HG02610 (cell line): ENCODE measurements at regions not wholly inside any gene's neighbourhood (a gene's known extent, or its start where the extent isn't known, plus 50 kb on each side); places are given as distances from the start of the nearest gene placed in this dataset.

ENCODE experiments used
- ATAC-seq: cut with Tn5 transposase; IDR thresholded peaks from one replicate; pipeline ENCODE4 v1.9.1; 2021; ENCODE audit warnings: mild to moderate bottlenecking, moderate library complexity; ENCODE audit not compliant: unreplicated experiment

DNA sequence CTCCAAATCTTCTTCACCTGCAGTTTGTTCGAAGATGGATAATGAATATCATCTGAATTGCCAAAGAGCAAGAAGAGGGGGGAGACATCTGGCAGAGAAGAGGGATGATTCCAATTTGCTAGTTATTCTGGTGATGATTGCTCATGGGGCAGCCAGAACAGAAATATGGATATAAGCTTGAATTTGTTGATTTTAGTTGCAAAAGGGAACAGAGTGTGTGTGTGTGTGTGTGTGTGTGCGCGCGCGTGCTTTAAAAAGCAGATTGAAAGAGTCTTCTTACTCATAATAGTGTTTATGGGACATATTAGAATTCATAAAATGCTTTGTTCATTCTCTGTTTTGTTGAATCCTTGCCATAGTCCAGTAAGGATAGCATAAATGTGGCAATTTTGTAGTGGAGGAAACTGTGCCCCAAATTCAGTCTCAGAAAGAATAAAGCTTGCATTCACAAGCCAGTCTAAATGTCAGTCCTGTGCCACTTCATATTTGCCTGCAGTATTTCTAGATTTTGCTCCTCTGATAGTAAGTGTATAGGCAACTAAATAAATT is 436.3 kb upstream of the KLF4 start:
- ATAC-seq = no peak

DNA sequence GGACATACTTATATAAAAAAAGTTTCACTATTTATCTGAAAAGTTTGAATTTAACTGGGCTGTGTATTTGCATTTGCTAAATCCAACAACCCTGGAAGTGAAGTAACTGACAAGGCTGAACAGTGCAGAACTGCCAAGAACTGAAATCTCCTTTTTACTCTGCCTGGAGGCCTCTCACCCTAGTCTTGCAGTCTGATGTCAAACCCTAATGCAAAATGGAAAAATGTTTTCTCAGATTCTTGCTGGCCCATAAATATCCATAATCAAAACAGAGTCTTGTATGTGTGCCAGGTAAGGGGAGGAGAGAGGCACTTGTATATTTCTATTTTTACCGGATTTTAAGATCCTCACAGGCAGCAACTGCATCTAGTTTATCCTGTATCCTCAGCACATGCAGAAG is 432.7 kb upstream of the KLF4 start:
- no peak for ATAC-seq

DNA sequence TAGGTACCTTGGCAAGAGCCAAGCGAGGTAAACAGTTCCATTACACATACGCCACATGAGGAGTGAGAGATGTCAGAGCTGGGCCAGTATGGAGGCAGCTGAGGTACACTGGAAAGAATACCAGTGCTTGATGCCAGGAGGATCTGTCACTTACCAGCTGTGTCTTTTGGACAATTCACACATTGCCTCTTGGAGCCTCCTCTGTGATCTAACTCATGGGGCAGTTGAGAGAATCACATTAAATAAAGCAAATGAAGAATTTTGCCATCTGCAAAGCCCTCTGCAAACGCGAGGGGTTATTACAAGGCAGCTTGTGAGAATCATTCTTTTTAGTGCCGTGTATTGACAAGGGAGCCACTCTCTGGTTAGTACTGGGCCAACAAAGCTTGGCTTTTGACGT is 429.7 kb upstream of the KLF4 start:
- ATAC-seq = no peak

DNA sequence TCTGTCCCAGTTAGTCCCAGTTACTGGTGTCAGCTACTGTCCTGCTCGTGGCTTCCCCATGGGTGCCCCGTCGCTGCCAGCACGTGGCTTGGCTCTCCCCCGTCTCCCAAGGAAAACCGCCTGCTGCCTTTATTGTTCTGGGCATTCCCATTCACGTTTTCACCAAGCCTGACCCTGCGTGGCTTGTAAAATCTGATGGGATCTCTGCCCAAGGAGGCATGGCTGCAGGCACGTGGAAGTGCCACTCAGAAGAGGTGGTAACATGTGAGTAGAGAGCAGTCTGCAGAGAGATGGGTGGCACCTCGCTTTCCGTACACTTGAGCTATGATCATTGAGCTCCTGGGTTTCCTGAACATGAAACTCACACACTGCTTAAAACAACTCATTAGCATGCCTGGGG is 429.2 kb upstream of the KLF4 start:
- ATAC-seq = no peak

DNA sequence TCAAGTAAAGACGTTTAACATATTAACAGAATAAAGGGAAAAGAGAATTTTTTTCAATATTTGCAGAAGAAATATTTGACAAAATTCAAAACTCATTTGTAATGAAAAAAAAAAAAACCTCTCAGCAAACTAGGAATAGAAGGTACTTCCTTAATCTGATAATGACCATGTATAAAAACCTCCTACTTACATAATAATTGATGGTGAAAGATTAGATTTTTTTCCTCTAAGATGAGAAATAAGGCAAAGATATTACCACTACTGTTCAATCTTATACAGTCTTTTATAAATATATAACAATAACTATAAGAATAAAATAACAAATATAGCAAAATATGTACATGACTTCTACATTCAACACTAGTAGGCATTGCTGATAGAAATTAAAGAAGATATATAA is 424.6 kb upstream of the KLF4 start:
- no peak for ATAC-seq

DNA sequence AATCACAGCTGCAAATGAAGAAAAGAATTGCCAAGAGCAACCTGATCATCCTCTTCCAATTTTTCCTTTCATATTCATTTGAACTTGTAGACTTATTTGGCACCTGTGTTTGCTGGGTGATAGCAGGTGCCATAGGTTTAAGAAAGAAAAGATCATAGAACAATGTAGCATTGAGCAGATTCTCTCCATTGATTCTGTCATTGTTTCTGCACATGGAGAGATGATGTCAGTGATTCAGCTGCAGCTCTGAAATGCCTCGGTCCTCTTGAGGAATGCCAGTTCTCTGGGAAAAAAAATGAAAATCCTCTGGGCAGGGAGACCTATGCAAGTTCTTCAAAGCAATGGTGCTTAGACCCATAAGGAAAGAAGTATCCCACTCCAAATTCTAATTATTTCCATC is 418.1 kb upstream of the KLF4 start:
- ATAC-seq = no peak

DNA sequence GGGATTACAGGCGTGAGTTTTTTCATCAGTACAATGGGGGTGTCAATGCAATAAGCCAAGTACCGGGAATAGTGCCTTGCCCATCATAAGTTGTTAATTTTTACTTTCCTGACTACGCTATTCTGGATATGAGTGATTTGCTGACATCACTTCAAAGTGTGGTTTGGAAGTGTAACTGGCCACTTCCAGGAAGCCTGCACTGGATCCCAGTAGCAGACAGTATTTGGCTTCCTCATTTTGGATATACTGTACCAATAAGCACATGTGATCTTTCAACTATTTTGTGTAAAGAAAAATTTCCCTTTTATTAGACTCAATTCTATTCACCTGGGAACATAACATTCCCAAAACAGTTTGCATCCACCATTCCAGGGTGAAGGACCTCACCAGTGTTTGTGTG is 417.7 kb upstream of the KLF4 start:
- ATAC-seq = no peak

DNA sequence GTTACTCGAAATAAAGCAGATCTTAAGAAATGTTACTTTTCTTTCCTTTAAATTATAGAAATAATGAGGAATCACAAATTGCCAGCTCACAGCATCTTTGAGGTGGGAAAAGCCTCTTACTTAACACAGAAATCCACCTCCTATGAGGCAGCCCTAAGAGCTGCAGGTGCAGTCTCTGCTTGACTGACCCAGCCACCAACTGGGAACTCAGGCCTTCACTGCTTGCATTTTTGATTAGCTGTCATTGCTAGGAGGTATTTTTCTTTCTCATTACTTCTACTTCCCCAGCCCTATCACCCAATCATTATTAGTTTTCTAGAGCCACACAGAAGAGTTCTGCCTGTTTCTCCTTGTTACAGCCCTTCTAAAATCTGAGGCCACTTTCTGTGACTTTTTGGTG is 416.5 kb upstream of the KLF4 start:
- ATAC-seq = no peak

DNA sequence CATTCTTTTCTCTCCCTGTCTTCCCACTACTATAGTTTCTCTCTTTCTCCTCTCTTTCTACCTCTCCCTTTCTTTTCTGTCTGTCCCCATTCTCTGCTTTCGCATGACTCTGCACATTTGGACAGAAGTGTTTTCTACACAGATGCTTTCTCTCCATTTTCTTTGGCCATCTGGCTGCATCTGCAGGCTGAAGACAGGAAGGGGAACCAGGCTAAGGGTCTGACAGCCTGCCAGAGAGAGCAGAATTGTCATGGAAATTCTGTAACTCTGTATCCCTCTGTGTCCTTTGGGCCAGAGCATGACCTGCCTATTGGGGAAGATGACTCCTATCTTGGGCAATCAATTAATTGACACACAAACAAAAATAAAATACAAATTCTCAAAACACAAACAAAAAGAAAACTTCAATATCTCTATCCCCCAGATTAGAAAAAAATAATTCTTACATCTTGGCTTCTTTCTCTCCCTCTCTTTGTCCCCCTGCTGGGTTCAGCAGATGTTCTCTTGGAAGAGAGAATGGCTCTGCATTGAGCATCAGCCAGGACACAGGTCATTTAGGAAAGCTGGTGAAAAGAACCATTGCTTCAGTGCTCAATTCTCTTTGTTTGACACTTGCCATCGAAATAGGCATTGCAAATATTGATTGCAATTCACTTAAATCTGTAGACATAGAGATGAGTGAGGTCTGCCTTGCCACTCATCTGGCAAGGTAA is 415.9 kb upstream of the KLF4 start:
- ATAC-seq = no peak

DNA sequence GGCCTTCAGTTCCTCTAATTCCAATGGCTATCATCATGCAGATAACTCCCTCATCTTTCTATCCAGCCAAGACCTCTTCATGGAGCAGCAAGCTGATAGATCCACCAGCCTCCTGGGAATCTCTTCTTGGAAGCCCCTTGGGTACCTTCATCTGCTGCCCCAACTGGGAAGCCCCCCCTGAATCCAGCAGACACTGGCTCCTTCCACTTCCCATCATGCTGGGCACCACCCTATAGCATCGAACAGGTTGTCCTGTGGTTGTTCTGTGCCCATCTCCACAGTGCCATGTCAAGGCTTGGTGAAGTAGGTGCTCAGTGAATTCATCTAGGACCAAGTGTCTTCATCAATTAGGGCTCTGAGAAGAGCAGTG is 410.4 kb upstream of the KLF4 start:
- no peak for ATAC-seq

DNA sequence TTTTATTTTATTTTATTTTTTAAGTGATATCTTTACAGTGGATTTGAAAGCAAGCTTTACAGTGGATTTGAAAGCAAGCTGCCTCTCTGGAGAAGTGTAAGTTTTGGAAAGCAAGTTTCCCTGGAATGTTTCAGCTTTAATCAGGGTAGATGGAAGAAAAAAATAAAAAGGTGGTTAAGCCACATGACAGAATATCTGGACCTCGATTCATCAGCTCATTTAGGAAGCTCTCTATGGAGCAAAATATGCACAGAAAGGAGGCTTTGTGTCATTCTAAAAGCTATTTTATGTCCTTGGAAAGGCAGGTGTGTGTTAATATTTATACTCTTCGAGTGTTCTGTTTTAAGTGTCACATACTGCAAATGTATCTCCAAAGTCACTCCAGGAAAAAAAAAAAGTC is 409.2 kb upstream of the KLF4 start:
- ATAC-seq = no peak

DNA sequence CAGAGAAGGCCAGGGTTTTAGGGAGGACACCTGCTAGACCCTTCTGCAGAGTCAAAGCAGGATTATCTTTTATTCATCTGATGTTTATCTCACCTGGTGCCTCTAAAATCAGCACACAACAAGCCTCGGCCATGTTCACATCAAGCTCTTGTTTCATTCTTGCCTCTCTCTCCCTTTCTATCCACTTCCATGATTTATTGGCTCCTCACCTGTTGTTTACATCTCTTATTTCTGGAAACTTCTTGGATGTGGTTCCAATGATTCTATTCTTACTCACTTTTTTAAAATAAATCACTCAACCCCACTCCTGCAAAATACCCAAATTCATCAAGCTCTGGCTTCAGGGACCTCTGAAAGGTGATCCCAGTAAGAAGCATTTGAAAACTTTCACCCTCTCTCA is 407.0 kb upstream of the KLF4 start:
- ATAC-seq = no peak

DNA sequence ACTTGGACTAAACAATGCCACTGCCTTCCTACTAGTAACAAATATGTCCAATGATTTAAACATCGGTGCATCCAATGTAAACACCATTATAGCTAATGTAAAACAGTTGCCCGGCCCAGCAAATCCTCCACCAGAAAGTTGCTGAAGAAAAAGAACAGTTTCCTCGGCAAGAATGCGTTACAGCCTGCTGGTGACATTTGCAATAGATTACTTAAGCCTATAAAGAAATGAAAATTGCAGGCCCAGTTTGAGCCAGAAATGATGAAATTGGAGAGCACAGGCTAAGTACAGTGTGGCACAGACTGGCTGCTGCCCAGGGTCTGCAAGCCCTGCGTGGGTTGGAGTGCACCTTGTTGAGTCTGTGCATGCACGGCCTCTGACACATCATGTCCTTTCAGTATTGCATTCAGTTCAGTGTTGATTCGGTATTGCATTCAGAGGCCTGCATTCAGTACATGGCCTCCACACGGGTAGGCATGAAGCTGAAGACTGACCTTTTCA is 406.0 kb upstream of the KLF4 start:
- no peak for ATAC-seq

DNA sequence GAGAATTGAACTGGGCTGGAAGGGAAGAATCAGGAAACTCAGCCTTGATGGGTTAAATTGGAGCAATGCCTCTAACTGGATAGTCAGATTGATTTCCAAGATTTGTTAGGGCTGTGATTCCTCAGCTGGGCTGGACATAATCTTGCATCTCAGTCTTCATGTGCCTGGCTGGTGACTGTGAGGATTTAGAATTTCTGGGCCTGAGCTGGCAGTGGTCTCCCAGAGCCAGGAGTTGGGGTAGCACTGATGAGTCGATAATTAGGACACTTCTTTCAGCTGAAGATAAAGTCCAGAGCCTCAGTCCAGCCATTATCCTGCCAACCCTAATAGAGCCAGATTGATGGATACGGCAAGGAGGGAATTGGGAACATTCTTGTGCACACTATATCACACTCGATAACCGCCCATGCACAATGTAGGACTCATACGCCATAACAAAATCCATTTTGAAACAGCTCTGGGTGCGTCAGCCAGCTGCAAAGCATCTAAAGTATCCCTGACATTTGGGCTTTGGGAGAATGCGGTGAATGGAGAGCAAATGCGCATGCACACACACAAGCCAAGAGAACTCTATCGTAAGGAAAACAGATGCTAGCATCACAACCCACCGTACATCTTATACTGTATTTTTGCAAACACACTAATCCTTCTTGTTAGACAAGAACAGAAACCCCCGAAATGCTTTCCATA is 405.1 kb upstream of the KLF4 start:
- ATAC-seq = no peak

DNA sequence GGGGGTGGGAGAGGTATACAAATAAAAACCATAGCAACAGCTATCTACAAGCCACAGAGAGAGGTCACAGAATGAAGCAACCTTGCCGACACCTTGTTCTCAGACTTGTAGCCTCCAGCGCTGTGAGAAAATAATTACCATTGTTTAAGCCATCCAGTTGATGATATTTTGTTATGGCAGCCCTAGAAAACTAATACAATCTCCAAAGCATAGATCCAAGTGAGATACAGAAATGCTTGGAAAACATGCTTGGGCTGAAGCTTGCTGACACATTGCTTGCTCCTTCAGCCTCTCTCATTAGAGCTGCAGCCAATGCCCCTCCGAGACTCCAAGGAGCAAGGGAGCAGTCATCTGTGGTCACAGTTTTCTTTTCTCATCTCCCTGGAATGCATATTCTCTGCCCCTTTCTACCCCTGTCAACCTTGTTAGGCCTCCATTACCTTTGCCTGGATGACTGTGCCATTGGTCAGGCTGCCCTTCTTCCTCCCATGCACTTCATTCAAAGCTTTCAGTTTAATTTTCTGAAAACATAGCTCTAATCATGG is 401.4 kb upstream of the KLF4 start:
- no peak for ATAC-seq

DNA sequence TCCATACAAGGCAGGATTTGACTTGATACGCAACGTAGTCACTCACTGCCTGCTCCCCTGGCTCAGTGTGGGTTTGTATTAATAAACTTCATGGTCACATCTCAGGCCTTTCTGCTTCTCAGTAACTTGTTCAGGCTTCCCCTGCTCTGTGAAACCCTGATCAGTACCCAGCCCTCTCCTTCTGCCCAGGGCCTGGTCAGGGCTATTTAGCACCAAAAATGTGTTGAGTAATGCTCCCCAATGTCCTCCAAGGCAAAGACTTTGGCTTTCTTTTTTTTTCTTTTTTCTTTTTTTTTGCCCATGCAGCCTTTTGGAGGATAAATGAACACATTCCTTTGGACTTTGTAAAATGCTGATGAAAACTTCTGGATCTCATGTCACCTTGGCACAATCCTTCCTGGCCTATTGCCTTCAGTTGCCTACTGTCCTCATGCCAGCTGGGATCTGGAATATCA is 399.2 kb upstream of the KLF4 start:
- ATAC-seq = no peak

DNA sequence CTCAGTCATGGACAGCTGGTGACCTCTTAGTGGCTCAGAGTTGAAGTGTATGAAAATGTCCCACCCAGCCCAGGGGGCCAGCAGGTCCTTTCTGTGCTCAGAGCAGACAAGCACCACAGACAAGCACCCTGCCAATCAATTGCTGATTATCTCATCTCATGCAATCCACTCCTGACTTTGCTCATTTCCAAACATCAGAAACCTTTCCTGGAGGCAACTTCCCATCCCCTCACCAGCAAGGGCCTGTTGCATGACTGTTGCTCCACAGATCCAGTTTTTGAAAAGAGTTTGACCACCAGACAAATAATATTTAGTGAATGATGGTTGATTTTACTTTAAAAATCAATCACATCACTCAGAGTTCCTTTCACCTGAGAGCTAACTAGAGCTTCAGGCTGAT is 397.3 kb upstream of the KLF4 start:
- no peak for ATAC-seq

DNA sequence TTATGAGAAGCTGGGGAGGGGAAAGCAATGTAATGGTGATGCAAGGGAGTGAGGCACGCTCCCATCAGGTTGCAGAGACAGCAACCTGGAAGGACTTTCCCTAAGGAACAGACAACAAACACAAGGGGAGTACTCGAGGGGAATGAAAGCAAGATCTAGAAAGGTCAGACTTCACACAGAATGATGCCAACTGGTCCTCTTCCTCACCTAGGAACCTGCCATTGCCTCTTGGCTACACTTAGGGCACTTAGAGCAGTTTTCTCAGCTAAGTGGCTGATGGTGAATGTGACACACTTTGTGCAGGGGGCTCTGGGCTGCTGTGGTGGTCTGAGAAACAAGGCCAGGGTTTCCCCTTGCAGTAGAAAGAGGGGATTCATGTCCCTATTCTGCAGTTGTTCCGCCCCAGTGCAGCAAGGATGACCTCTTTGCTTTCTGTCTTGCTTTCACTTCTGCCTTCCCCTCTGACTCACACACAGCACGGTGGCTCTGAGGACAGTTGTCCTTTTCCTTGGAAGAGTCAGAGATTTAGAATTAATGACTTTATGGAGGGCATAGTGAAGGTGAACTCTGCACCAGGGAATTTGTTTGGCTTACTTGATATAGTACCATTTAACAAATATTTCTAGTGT is 394.0 kb upstream of the KLF4 start:
- ATAC-seq = peak; percentile 86

DNA sequence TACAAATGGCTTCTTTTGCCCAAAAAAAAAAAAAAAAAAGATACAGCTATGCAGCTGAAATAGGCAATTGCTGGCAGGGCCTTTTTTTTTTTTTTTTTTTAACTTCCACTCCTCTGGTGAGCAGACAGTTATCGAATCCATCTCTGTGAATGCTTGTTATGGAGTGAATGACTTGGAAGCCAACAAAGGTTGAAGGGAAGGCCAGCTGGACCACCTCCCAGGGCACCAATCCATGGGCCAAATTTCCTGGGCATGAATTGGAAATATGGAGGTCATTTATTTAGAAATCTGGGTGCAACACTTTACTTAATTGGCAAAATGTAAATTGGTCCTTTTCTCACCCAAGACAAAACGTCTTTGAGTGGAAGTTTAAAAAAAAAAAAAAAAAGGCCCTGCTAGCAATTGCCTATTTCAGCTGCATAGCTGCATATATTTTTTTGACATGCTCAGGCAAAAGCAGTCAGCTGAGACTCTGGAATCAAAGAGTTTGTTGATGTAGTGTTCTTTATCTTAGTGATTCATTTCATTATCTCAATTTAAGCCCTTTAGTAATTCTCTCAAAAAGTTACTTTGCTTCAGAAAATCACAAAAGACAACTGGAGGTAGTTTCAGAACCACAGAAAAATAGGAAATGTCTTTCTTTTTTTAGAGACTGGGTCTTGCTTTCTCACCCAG is 392.2 kb upstream of the KLF4 start:
- no peak for ATAC-seq

DNA sequence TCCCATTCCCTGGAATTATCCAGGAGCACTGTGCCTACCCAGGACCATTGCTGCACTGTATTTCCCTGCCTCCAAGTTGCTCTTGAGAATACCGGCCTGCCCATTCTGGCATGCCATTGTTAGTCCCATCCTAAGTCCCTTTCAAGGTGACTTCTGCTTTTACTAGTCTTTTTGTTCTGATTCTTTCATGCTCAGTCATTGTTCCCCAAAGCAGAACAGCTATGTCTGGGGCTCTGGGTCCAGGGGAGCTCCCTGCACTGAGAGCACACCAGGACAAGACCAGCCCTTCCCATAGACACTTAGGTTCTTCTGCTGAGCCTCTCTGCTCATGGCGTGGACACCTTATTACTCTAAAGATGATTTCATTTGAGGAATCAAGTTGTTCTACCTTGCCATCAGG is 388.9 kb upstream of the KLF4 start:
- ATAC-seq = no peak

DNA sequence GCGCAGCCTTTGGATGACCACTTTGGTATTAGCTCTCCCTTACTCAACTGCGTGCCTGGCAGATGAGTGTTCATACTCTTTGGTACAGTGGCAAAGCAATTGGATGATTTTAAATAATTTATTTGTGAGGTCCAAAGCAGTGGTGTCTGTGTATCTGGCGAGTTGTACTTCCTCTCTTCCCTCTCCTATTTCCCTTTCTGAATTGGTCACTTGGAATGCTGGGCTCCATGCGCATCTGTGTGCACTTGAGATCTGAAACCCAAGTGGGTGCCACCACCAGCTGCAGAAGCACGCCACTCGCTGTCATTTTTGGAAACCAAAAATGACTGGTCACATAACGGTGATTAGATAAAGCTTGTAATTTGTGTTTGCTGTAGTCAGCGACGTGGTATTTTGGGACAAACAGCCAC is 386.0 kb upstream of the KLF4 start:
- ATAC-seq = no peak
